SK-N-SH (cell line): ENCODE measurements at regions not wholly inside any gene's neighbourhood (a gene's known extent, or its start where the extent isn't known, plus 50 kb on each side); places are given as distances from the start of the nearest gene placed in this dataset.

ENCODE experiments used
- ELF1 ChIP-seq: IDR thresholded peaks from 2 replicates; pipeline ENCODE4 v1.4.0; 2012
- JUND ChIP-seq: IDR thresholded peaks from 2 replicates; pipeline ENCODE4 v1.4.0; 2012
- NFIC ChIP-seq: IDR thresholded peaks from 2 replicates; pipeline ENCODE4 v1.4.0; 2012; ENCODE audit warnings: borderline replicate concordance
- PBX3 ChIP-seq: IDR thresholded peaks from 2 replicates; pipeline ENCODE4; 2012
- POLR2AphosphoS5 ChIP-seq: IDR thresholded peaks from 2 replicates; pipeline ENCODE4 v1.6.1; 2012; ENCODE audit warnings: low read depth, low read length
- RCOR1 ChIP-seq: fragments of 150-350 bp; IDR thresholded peaks from 2 replicates; pipeline ENCODE4 v1.6.1; 2017; ENCODE audit warnings: antibody characterized with exemption, low read length
- REST ChIP-seq: IDR thresholded peaks from 2 replicates; pipeline ENCODE4 v1.6.1; 2012; ENCODE audit warnings: mild to moderate bottlenecking, low read depth, low read length, moderate library complexity
- RXRA ChIP-seq: IDR thresholded peaks from 2 replicates; pipeline ENCODE4 v1.4.0; 2012; ENCODE audit warnings: low read depth, mild to moderate bottlenecking, borderline replicate concordance
- SIN3A ChIP-seq: IDR thresholded peaks from 2 replicates; pipeline ENCODE4 v1.6.1; 2012; ENCODE audit warnings: low read depth, mild to moderate bottlenecking, low read length, moderate library complexity, borderline replicate concordance
- SMC3 ChIP-seq: IDR thresholded peaks from 2 replicates; pipeline ENCODE4 v1.6.1; 2012; ENCODE audit warnings: low read depth, low read length, improper control_type of control experiment
- TF ChIP-seq, protein P1 (sequence below): IDR thresholded peaks from 2 replicates; pipeline ENCODE4 v1.4.0; 2012; ENCODE audit warnings: low read depth
- TF ChIP-seq, protein P2 (sequence below): fragments of 200-600 bp; sonication (generic); IDR thresholded peaks from 2 replicates; pipeline ENCODE4 v1.6.1; 2017; ENCODE audit warnings: antibody characterized with exemption, mild to moderate bottlenecking, moderate library complexity

DNA sequence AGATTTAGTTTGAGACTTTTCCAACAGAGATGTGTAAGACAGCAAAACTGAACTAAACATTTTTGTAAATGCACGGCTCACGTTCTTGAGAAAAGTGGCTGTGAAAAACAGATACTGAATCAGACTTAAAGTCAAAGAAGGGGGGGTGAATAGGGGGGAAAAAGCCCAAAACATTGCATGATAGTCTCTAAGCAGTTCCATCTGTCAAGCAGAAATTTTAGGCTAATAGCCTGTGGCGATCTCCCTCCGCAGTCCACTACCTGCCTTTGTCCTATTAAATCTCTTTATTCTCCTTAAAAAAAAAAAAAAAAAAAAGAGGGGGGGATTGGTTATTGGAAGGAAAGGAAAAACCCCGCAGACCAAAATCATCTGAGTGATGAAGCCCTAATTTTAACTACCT is 217.6 kb upstream of the NFIA start:
- TF ChIP-seq, protein P1, sequence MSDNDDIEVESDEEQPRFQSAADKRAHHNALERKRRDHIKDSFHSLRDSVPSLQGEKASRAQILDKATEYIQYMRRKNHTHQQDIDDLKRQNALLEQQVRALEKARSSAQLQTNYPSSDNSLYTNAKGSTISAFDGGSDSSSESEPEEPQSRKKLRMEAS = no peak
- TF ChIP-seq, protein P2, sequence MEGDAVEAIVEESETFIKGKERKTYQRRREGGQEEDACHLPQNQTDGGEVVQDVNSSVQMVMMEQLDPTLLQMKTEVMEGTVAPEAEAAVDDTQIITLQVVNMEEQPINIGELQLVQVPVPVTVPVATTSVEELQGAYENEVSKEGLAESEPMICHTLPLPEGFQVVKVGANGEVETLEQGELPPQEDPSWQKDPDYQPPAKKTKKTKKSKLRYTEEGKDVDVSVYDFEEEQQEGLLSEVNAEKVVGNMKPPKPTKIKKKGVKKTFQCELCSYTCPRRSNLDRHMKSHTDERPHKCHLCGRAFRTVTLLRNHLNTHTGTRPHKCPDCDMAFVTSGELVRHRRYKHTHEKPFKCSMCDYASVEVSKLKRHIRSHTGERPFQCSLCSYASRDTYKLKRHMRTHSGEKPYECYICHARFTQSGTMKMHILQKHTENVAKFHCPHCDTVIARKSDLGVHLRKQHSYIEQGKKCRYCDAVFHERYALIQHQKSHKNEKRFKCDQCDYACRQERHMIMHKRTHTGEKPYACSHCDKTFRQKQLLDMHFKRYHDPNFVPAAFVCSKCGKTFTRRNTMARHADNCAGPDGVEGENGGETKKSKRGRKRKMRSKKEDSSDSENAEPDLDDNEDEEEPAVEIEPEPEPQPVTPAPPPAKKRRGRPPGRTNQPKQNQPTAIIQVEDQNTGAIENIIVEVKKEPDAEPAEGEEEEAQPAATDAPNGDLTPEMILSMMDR = no peak
- no peak for TF ChIP-seq POLR2AphosphoS5
- TF ChIP-seq SIN3A = no peak
- TF ChIP-seq RCOR1 = no peak
- no peak for TF ChIP-seq JUND
- no peak for TF ChIP-seq REST
- TF ChIP-seq SMC3 = no peak
- TF ChIP-seq PBX3 = no peak
- no peak for TF ChIP-seq NFIC
- no peak for TF ChIP-seq ELF1
- no peak for TF ChIP-seq RXRA
